Left forelimb (tissue), 1 donor: ENCODE measurements at regions not wholly inside any gene's neighbourhood (a gene's known extent, or its start where the extent isn't known, plus 50 kb on each side); places are given as distances from the start of the nearest gene placed in this dataset.

ENCODE experiments used
- DNase-seq: peaks from one replicate; pipeline ENCODE4 v3.0.0-alpha.2; 2018; ENCODE audit warnings: low spot score

GRCh38 chr4:81549984-81550383, 78.3 kb upstream of the RASGEF1B start:
- DNase-seq, result no peak

GRCh38 chr4:81546777-81547176, 75.1 kb upstream of the RASGEF1B start:
- DNase-seq, result no peak

GRCh38 chr4:81541161-81541945, 69.6 kb upstream of the RASGEF1B start:
- no peak for DNase-seq

- no peak for DNase-seq
Measured at GRCh38 chr4:81538716-81539427, 67.2 kb upstream of the RASGEF1B start.

GRCh38 chr4:81531410-81531809, 59.7 kb upstream of the RASGEF1B start:
- no peak for DNase-seq

- no peak for DNase-seq
Measured at GRCh38 chr4:81528979-81529378, 57.3 kb upstream of the RASGEF1B start.

- DNase-seq, result no peak
Measured at GRCh38 chr4:81528200-81528599, 56.5 kb upstream of the RASGEF1B start.

- no peak for DNase-seq
Measured at GRCh38 chr4:81527709-81528108, 56.0 kb upstream of the RASGEF1B start.

GRCh38 chr4:81527115-81527514, 55.4 kb upstream of the RASGEF1B start:
- no peak for DNase-seq

GRCh38 chr4:81526706-81527105, 55.0 kb upstream of the RASGEF1B start:
- no peak for DNase-seq

GRCh38 chr4:81523672-81524327, 52.1 kb upstream of the RASGEF1B start:
- DNase-seq, result no peak

- DNase-seq, result no peak
Measured at GRCh38 chr4:81522711-81523110, 51.0 kb upstream of the RASGEF1B start.

- DNase-seq, result no peak
Measured at GRCh38 chr4:81521708-81522107, 50.0 kb upstream of the RASGEF1B start.
